GM10266 (cell line): ENCODE measurements at regions not wholly inside any gene's neighbourhood (a gene's known extent, or its start where the extent isn't known, plus 50 kb on each side); places are given as distances from the start of the nearest gene placed in this dataset.

Source experiments
- DNase-seq: peaks from one replicate; pipeline ENCODE4 v3.0.0; 2012; ENCODE audit errors: extremely low spot score
- CTCF ChIP-seq: IDR thresholded peaks from 2 replicates; pipeline ENCODE4 v1.5.1; 2012; ENCODE audit warnings: mild to moderate bottlenecking, low read depth; ENCODE audit not compliant: control insufficient read depth, insufficient read depth; ENCODE audit errors: missing control alignments

DNA sequence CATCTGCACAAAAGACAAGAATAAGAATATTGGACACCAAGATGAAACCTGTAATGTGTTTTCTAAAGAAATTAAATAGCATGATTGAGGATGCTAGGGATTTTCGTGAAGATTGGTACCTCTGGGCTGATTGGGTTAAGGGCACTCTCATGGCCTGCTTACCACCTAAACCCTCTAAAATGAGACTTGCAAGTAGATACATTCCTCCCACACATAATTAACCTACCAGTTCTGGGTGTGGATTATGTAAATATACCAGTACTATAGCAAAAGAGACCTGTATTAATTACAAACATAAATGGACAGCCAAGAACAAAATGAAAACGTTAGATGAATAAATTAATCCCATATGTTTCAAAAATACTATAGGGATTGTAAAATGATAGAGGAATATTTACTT, 1069.6 kb upstream of the B3GALT2 start:
- DNase-seq, result no peak
- no peak for TF ChIP-seq CTCF

GRCh38 chr1:194252199-194252598, 1065.8 kb upstream of the B3GALT2 start:
- TF ChIP-seq CTCF, result no peak
- no peak for DNase-seq

DNA sequence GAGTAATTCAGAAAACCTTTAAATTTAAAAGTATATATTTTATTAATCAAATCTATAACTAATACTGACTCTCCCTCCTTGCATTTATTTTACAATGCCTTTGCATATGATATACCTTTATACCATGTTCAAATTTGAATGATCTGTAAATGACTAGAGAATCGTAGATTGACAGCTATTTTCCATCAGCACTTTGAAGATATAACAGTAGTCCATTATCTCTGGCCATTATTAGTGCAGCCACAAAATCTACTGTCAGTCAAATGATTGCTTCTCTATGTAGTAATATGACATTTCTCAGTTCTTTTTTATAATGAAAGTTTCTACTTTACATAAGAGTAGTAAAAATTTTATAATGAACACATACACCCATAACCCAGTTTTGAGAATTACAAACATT, 1054.8 kb upstream of the B3GALT2 start:
- DNase-seq, result no peak
- TF ChIP-seq CTCF, result no peak

- DNase-seq, result no peak
- TF ChIP-seq CTCF, result no peak
These were observed 1046.7 kb upstream of the B3GALT2 start for GRCh38 chr1:194233069-194233468.

DNA sequence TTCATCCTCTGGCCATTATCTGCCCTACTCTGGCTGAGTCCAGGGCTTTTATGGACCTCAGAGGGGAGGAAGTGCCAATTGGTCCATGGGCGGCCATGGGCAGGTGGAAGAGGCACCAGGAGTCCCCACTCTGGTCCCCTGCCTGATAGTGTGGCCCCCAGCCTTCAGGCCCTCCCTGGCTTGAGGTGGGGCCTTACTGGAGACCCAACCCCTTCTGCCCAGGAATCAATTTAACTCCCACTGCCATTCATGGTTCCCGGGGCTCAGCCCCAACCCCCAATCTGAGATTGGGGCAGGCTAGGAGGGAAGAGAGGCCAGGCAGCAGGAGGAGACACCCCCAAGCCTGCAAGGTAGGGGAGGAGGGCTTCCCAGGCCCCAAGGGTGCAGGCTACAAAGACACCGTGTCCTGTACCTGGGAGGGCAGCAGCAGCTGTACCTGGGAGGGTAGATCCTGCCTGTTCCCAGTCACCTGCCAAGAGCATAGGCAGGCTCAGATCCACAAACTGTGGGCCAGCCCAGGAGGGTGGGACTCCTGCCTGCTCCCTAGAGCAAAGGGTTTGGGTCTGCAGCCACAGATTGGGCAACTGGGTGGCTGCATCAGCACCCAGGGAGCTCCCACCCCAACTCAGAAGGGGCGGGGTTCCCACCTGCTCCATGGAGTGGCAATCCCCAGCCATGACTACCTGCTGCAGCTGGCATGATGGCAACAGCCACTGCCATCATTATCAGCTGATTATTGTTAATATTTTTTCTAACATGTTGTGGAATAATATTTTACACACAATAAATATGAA, 1044.1 kb upstream of the B3GALT2 start:
- no peak for DNase-seq
- TF ChIP-seq CTCF, result no peak

DNA sequence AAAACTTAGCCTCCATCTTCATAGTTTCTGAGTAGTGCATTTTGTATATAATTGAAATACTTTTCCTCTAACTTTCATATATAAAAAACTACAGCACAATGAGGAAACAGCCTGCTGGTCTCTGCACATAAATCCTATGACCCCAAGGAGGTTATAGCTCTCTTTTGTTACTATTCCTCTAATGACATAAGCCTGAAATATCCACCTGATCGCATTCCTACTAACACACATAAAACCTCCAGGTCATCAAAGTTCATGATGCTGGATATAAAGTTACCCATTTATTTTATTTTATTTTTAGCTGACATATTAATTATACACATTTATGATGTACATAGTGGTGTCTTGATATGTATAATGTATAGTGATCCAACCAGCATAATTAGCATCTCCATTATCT, 1042.0 kb upstream of the B3GALT2 start:
- no peak for TF ChIP-seq CTCF
- no peak for DNase-seq

- no peak for DNase-seq
- no peak for TF ChIP-seq CTCF
These were observed 1040.7 kb upstream of the B3GALT2 start for GRCh38 chr1:194227161-194227560.
